PC-3 (cell line): ENCODE measurements at regions not wholly inside any gene's neighbourhood (a gene's known extent, or its start where the extent isn't known, plus 50 kb on each side); places are given as distances from the start of the nearest gene placed in this dataset.

Experiments
- EZH2phosphoT487 ChIP-seq: fragments of 300-600 bp; sonication (generic); IDR thresholded peaks from 2 replicates; pipeline ENCODE4 v1.6.1; 2018; ENCODE audit warnings: mild to moderate bottlenecking, antibody characterized with exemption, low read length, borderline replicate concordance
- TF ChIP-seq, protein P1 (sequence below): fragments of 300-600 bp; sonication (generic); conservative IDR thresholded peaks from 2 replicates; pipeline ENCODE4 v1.5.1; 2017; ENCODE audit warnings: antibody characterized with exemption, low read depth, mild to moderate bottlenecking, low read length

DNA sequence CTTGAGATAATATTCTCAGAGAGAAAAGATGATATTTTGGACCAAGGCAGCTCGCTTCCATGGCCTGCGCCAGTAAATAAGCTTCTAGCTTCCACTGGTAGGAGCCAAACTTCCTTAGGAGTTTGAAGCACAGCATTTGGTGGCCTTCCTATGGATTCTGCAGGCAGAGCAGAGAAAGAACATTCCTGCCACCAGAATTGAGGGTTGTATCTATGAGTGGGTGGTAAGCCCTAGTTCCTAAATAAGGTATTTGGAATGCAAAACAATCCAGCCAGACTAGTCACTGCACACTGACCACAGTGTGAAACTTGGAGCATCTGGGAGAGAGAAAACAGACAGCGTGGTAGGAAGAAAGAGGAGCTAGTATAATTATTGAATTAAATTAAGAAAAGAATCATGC lies 54.1 kb upstream of the BCAR3 start:
- no peak for TF ChIP-seq EZH2phosphoT487
- TF ChIP-seq, protein P1, sequence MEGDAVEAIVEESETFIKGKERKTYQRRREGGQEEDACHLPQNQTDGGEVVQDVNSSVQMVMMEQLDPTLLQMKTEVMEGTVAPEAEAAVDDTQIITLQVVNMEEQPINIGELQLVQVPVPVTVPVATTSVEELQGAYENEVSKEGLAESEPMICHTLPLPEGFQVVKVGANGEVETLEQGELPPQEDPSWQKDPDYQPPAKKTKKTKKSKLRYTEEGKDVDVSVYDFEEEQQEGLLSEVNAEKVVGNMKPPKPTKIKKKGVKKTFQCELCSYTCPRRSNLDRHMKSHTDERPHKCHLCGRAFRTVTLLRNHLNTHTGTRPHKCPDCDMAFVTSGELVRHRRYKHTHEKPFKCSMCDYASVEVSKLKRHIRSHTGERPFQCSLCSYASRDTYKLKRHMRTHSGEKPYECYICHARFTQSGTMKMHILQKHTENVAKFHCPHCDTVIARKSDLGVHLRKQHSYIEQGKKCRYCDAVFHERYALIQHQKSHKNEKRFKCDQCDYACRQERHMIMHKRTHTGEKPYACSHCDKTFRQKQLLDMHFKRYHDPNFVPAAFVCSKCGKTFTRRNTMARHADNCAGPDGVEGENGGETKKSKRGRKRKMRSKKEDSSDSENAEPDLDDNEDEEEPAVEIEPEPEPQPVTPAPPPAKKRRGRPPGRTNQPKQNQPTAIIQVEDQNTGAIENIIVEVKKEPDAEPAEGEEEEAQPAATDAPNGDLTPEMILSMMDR: no peak
